GM18505 (cell line): ENCODE measurements at regions not wholly inside any gene's neighbourhood (a gene's known extent, or its start where the extent isn't known, plus 50 kb on each side); places are given as distances from the start of the nearest gene placed in this dataset.
A peak's percentile ranks its signal among the peaks of the same experiment; 100 is the strongest.
"Not testable (repeated sequence)": the region's sequence is repeated elsewhere in the genome, so short reads cannot be mapped to it uniquely, and the experiment has no call there.

Experiments used
- ATAC-seq: cut with Tn5 transposase; IDR thresholded peaks from one replicate; pipeline ENCODE4 v1.9.1; 2021; ENCODE audit not compliant: unreplicated experiment
- POLR2A ChIP-seq: IDR thresholded peaks from 4 replicates; pipeline ENCODE4 v1.6.1; 2011; ENCODE audit warnings: borderline replicate concordance; ENCODE audit not compliant: insufficient read depth, insufficient read length; ENCODE audit errors: extremely low read depth

DNA sequence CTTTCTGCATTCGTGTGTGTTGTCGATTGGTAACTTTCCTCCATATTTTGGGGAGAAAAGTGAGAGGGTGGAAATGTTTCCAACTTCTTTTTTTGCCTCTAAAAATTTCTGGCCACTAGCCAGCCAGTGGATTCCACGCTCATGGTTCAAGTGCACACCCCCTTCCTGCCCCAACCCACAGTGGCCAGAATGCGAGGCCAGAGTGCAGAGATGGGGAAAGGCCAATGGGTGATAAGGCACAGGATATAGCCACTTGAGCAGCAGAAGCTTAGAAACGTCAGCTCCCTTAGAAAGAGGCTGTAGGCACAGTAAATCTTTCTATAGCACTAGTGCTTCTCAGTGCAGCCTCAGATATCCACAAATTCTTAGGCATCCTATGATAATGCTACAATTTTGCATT is 75.8 kb upstream of the ADRB2 start:
- ATAC-seq, result no peak
- no peak for TF ChIP-seq POLR2A

DNA sequence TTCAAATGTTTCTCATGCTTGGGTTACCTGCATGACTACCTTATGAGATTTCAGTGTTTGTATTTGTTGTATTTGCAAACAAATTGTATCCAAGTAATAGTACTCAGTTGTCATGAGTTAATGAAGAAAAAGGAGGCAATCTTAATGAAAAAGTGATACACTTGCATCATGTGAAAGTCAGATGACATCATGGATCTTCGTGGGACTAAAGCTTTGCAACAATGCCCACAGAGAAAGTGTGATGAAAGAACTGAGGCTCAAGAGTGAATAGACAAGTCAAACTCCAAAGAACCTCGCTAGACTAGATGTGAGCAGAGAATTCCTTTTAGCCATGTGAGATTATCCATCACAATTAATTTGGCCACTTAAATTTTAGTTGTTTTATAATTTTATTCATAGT is 75.4 kb upstream of the ADRB2 start:
- no peak for ATAC-seq
- TF ChIP-seq POLR2A, result no peak

DNA sequence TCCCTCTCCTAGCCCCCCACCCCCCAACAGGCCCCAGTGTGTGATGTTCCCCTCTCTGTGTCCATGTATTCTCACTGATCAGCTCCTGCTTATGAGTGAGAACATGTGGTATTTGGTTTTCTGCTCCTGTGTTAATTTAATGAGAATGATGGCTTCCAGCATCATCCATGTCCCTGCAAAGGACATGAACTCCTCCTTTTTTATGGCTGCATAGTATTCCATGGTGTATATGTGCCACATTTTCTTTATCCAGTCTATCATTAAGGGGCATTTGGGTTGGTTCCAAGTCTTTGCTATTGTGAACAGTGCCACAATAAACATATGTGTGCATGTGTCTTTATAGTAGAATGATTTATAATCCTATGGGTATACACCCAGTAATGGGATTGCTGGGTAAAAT is 74.0 kb upstream of the ADRB2 start:
- not testable (repeated sequence) for ATAC-seq

DNA sequence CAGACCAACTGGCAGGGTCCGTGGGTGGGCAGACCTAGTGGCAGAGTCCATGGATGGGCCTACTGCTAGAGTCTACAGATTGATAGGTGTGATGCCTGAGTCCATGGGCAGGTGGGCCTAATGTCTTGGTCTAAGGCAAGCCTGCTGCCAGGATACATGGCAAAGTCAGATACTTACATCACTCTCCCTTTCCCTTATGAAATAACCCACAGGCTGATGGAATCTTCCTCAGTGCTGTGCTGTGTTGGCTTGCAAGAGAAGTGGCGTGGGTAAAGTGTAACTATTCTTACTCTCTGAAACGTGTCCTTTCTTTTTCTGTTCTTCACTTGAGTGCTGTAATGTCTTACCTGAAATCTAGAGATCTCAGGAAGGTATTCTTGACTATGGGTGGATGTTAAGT is 67.3 kb upstream of the ADRB2 start:
- ATAC-seq, result no peak
- no peak for TF ChIP-seq POLR2A

DNA sequence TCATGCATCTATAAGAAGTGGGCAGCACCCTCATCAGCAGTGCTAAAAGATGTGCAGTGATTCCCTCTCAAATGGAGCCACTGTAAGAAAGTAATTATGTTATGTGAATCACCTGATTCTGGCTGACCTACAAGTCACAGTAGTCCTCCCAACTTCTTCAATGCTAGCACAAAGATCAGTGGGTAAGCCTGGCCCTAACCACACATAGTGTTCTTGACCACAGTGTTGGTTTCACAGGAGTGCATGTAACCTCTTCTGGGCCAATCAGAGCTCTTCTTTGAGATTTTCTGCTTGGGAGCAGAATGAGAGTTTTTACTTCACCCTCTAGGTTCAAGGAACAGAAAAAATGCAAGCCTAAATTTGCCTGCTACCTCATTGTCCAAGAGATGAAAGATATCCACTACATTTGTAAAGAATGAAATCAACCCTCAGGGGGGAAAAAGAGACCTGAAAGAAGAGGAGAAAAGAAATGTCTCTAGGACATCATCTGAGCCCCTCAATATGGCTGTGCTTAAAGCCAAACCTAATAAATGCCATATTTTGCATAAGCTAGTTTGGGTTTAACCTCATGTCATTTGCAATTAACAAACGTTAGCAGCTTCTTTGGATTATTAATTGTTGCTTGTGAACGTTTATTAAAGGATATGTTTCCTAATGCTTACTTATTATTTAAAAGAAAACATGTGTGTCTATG is 65.3 kb upstream of the ADRB2 start:
- no peak for TF ChIP-seq POLR2A
- peak; percentile 100 for ATAC-seq

DNA sequence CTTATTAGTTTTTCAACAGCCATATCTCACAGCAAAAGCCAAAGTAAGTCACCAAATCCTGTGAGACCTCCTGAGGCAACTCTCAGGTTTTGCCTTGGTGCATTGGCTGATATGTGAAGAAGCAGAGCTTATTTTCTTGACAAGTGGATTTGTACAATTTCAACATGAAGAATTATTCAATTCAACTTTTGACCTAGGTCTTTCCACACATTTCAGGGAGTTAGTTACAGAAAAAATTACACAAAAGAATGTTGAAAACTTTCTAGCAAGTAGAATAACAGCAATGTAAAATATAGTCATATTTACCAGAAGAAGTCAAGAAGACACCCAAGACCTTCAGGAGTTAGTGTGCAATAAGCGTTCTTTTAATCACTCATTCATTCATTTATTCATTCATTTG is 62.4 kb upstream of the ADRB2 start:
- no peak for TF ChIP-seq POLR2A
- no peak for ATAC-seq

DNA sequence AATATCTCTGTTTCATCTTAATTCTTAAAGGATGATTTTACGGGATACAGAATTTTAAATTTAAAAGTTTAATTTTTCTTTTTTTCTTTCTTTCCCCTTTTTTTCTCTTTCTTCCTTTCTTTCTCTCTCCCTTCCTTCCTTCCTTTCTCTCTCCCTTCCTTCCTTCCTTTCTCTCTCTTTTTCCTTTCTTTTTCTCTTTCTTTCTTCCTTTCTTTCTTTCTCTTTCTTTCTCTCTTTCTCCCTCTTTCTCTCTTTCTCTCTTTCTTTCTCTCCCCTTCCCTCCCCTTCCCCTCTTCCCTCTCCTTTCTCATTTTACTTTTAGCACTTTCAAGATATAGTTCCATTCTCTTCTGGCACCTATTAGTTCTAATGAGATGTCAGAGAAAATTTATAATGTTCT is 61.4 kb upstream of the ADRB2 start:
- ATAC-seq, result no peak
- no peak for TF ChIP-seq POLR2A

DNA sequence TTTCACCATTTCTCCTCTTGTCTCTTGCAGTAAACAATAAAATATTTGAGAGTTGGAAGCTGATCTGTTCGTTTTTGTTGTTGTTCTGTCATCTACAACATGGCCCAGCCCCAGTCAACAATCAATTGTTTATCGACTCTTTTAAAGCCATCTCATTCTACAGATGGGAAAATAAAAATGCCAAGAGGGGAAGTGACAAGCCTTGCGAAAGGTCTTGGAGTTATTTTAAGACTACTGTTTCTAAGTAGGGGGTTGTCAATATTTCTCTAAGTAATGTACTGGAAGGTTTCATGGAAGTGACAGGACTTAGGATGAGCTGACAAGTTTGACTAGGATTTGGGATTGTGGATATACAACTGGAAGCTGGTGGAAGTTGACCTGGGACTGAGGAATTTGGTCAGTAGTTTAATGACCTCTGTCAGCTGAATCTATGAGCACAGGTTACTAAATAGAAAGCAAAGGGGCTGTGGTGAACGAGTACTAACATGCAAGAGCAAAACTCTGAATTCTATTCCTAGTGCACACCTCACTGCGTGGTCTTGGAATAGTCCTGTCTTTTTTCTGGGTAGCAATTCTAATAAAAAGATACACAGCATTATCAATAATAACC is 57.5 kb upstream of the ADRB2 start:
- no peak for TF ChIP-seq POLR2A

DNA sequence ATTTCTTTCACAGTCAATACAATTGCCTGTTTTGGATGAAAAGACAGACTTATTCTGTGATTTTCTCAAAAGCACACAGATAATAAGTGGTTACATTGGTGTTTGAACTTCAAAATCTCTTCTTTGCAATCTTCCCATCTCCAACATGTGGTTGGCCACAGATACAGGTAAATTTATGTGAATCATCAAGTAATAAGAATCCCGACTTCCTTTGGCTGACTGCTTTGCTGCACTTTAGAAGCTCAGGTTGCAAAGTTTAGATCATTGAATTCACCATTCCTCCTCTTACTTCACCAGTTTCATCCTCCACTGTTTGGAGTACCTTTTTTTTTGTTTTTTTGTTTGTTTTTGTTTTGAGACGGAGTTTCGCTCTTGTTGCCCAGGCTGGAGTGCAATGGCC is 56.5 kb upstream of the ADRB2 start:
- no peak for ATAC-seq
- TF ChIP-seq POLR2A, result no peak

More for the DNA sequence above, 57.5 kb upstream of the ADRB2 start:
- ATAC-seq, result no peak

DNA sequence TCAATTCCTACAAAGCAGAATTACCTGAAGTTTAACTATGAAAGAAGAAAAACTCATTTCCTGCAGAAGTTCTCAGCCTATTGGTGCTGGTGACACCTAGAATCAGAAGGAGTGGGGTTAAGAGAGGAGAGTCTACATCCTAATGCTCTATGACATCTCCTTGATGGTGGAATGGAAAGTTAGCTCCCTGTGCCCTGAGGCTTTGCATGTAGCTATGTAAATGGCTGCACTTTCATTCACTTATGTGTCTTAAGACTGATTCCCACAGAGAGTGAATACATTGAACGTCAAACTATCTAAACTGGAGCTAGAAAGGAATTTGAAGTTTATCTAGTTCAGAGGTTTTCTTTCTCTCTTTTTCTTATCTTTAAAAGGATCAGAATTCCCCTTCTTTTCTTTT is 52.1 kb upstream of the ADRB2 start:
- no peak for TF ChIP-seq POLR2A
- no peak for ATAC-seq

DNA sequence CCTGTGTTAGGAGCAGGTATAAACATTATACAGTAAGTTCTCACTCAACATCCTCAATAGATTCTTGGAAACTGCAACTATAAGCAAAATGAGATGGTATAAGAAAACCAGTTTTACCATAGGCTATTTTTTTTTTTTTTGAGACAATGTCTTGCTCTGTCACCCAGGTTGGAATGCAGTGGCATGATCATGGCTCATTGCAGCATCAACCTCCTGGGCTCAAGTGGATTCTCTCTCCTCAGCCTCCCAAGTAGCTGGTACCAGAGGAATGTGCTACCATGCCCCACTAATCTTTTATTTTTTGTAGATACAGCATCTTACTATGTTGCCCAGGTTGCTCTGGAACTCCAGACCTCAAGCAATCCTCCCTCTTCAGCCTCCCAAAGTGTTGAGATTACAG is 50.1 kb upstream of the ADRB2 start:
- no peak for ATAC-seq
- no peak for TF ChIP-seq POLR2A
